Psoas muscle (tissue), 7 donors: ENCODE measurements at regions not wholly inside any gene's neighbourhood (a gene's known extent, or its start where the extent isn't known, plus 50 kb on each side); places are given as distances from the start of the nearest gene placed in this dataset.
"Not testable (repeated sequence)": the region's sequence is repeated elsewhere in the genome, so short reads cannot be mapped to it uniquely, and the experiment has no call there.

ENCODE experiments used
- ATAC-seq, 4 donors: fragments of 200-7000 bp; cut with Tn5 transposase; one replicate each; pipeline ENCODE4 v1.9.1; 2020; ENCODE audit warnings: moderate library complexity in 3 of 4, mild to moderate bottlenecking in 2 of 4
- DNase-seq, 2 donors: peaks; one replicate each; pipeline ENCODE4 v3.0.0-alpha.2; 2020
- H3K27ac ChIP-seq: fragments of 200-600 bp; one replicate; pipeline ENCODE4 v1.8.0; 2022
- H3K27me3 ChIP-seq, 3 donors: fragments of 200-600 bp in 1 of 3; one replicate each; pipeline versions ENCODE4 v1.6.1 to v1.8.0; 2013 to 2022; ENCODE audit warnings: low read length in 2 of 3, mild to moderate bottlenecking in 2 of 3, moderate library complexity in 1 of 3; ENCODE audit not compliant: insufficient read depth in 3 of 3
- H3K36me3 ChIP-seq, 2 donors: fragments of 200-600 bp in 1 of 2; one replicate each; pipeline versions ENCODE4 v1.6.1 to v1.8.0; 2013 to 2022; ENCODE audit warnings: low read depth in 1 of 2, mild to moderate bottlenecking in 1 of 2, moderate library complexity in 1 of 2; ENCODE audit not compliant: insufficient read depth in 1 of 2
- H3K4me1 ChIP-seq: fragments of 200-600 bp; one replicate; pipeline ENCODE4 v1.8.0; 2022
- H3K4me3 ChIP-seq: fragments of 200-600 bp; one replicate; pipeline ENCODE4 v1.8.0; 2022; ENCODE audit warnings: mild to moderate bottlenecking
- H3K9me3 ChIP-seq: fragments of 200-600 bp; one replicate; pipeline ENCODE4 v1.8.0; 2022
- CTCF ChIP-seq: fragments of 200-600 bp; IDR thresholded peaks from one replicate; pipeline ENCODE4 v1.8.0; 2022; ENCODE audit warnings: antibody characterized with exemption
- WGBS, 3 donors: extraction: QIAGEN DNeasy Blood & Tissue Kit; methylation state at CpG; one replicate each; pipeline versions ENCODE4 v1.1.6 to v1.1.7; 2013; 5-methylcytosine and 5-hydroxymethylcytosine counted together
- intact Hi-C, 2 donors: fragments of 100-400 bp; cut with DNase I; formaldehyde crosslinking; loops; one replicate each; pipeline versions ENCODE4 v1.11.0 to v1.14.2; 2022
- donor health status: healthy with polysubstance abuse.
- donor health status: DM: no; HTN: no; CAD: no; lungs with moderate emphysema.
- donor health status: Bipolar disorder and iron deficiency.
- donor health status: healthy.
- donor health status: DM: yes; HTN: yes; CAD: no.
- donor health status: DM: no; HTN: no; CAD: no.
- donor health status: DM: yes; HTN: yes; CAD: no.

DNA sequence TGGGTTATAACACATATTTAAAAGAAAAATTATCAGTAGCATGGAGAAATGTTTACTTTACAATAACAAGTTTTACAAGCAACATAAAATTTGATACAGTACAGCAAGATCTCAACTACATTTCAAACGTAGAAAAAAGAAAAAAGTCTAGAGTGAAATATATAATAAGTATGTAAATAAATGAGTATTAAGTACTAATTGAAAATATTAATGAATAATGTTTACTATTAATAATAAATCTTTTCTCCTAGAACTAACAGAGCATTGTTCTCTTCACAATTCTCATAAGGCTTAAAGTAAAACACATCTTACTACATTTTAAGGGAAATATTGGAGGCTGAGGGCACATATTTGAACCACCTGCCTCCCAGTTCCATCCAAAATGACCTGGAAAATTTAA is 72.1 kb downstream of the TMEM212 start:
- H3K4me1 ChIP-seq: no peaks in the 10 kb centered on the region
- no peaks in the 10 kb centered on the region for H3K36me3 ChIP-seq
- DNase-seq (no peak), ATAC-seq (no peak)
- intact Hi-C loops: no loop called here
- TF ChIP-seq CTCF: no peak
- peaks cover 6% of the 10 kb centered on the region for H3K9me3 ChIP-seq
- H3K4me3 ChIP-seq: no peak overlapping the region
- H3K27me3 ChIP-seq: no peaks in the 10 kb centered on the region
- WGBS, 3 donors: 59 to 79% (median 67%) methylated on average over 1 of the region's 1 CpG
- no peak overlapping the region for H3K27ac ChIP-seq

GRCh38 chr3:171916888-171917287 is 73.7 kb downstream of the TMEM212 start:
- ATAC-seq: no peak
- TF ChIP-seq CTCF: no peak
- DNase-seq: no peak
- peaks cover 6% of the 10 kb centered on the region for H3K9me3 ChIP-seq
- intact Hi-C loops: no loop called here
- no peaks in the 10 kb centered on the region for H3K4me1 ChIP-seq
- H3K27ac ChIP-seq: no peak overlapping the region
- H3K36me3 ChIP-seq: no peaks in the 10 kb centered on the region
- no peak overlapping the region for H3K4me3 ChIP-seq
- H3K27me3 ChIP-seq: no peaks in the 10 kb centered on the region
- 86 to 89% (median 88%) methylated on average over 3 of the region's 3 CpGs for WGBS, 3 donors

DNA sequence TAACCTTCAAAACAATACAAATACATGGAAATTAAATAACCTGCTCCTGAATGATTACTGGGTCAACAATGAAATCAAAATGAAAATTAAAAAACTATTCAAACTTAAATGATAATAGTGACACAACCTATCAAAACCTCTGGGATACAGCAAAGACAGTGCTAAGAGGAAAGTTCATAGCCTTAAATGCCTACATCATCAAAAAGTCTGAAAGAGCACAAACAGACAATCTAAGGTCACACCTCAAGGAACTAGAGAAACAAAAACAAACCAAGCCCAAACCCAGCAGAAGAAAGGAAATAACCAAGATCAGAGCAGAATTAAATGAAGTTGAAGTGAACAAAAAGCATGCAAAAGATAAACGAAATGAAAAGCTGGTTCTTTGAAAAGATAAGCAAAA is 79.5 kb downstream of the TMEM212 start:
- WGBS, 3 donors: 88 to 97% (median 93%) methylated on average over 1 of the region's 1 CpG
- intact Hi-C loops, H3K27me3 ChIP-seq, H3K4me1 ChIP-seq, H3K36me3 ChIP-seq, ATAC-seq, H3K27ac ChIP-seq, H3K4me3 ChIP-seq, DNase-seq, H3K9me3 ChIP-seq: not testable (repeated sequence)

DNA sequence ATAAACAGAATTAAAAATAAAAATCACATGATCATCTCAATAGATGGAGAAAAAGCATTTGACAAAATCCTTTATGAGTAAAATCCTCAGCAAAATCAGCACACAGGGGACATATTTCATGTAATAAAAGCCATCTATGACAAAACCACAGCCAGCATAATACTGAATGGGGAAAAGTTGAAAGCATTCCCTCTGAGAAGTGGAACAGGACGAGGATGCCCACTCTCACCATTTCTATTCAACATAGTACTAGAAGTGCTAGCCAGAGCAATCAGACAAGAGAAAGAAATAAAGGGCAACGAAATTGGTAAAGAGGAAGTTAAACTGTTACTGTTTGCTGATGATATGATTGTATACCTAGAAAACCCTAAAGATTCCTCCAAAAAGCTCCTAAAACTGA is 80.5 kb downstream of the TMEM212 start:
- H3K9me3 ChIP-seq, DNase-seq, H3K27ac ChIP-seq, H3K27me3 ChIP-seq, H3K36me3 ChIP-seq, H3K4me1 ChIP-seq, ATAC-seq, H3K4me3 ChIP-seq, intact Hi-C loops: not testable (repeated sequence)
- WGBS, 3 donors: 83 to 89% (median 85%) methylated on average over 2 of the region's 2 CpGs

- H3K27me3 ChIP-seq, H3K36me3 ChIP-seq, intact Hi-C loops, H3K4me3 ChIP-seq, H3K27ac ChIP-seq, ATAC-seq, H3K9me3 ChIP-seq, H3K4me1 ChIP-seq, DNase-seq: not testable (repeated sequence)
- WGBS, 3 donors: 79 to 89% (median 89%) methylated on average over 1 of the region's 1 CpG
Measured at GRCh38 chr3:171924864-171925263, 81.7 kb downstream of the TMEM212 start.

DNA sequence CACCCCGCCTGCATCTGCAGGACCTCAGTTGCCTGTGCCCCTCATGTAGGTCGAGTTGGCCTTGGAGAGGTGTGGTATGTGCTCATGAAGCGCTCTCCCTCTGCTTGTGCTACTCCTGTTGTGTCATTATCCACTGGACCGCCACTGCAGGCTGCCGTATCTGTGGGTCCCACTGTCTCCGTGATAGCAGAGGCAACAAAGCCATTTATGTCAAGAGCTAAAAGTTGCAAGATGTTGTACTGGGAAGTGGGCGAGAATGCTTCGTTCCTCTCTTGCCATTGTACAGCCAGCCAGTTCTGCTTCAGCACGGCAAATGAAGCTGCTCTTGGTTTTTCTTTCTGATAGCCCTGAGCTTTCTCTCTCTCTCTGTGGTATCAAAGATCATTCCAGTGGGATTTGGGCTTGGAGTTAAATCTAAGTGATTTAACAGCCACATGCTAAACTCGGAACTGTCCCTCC is 89.0 kb downstream of the TMEM212 start:
- no peaks in the 10 kb centered on the region for H3K27me3 ChIP-seq
- no peak for ATAC-seq
- TF ChIP-seq CTCF: no peak
- WGBS, 3 donors: 60 to 63% (median 63%) methylated on average over 10 of the region's 10 CpGs
- H3K4me3 ChIP-seq: no peak overlapping the region
- no peaks in the 10 kb centered on the region for H3K9me3 ChIP-seq
- intact Hi-C loops: no loop called here
- no peaks in the 10 kb centered on the region for H3K36me3 ChIP-seq
- no peak overlapping the region for H3K27ac ChIP-seq
- no peak for DNase-seq
- no peaks in the 10 kb centered on the region for H3K4me1 ChIP-seq
